GM12864 (cell line): ENCODE measurements at regions not wholly inside any gene's neighbourhood (a gene's known extent, or its start where the extent isn't known, plus 50 kb on each side); places are given as distances from the start of the nearest gene placed in this dataset.

Experiments
- DNase-seq: peaks from one replicate; pipeline ENCODE4 v3.0.0-alpha.2; 2011; ENCODE audit warnings: low read depth
- H3K4me3 ChIP-seq: 2 replicates; pipeline ENCODE4 v1.5.1; 2011; ENCODE audit warnings: mild to moderate bottlenecking, low read depth, low read length, control low read depth
- CTCF ChIP-seq: IDR thresholded peaks from 2 replicates; pipeline ENCODE4 v1.5.1; 2011; ENCODE audit warnings: low read depth, mild to moderate bottlenecking, moderate library complexity, low read length, control low read depth, inconsistent platforms; ENCODE audit errors: missing control alignments

GRCh38 chrX:38937400-38937799, 136.1 kb downstream of the MID1IP1 start:
- TF ChIP-seq CTCF = no peak
- no peak for DNase-seq
- H3K4me3 ChIP-seq = no peak overlapping the region

GRCh38 chrX:38937926-38938325, 136.7 kb downstream of the MID1IP1 start:
- no peak for DNase-seq
- TF ChIP-seq CTCF = no peak
- H3K4me3 ChIP-seq = no peak overlapping the region

DNA sequence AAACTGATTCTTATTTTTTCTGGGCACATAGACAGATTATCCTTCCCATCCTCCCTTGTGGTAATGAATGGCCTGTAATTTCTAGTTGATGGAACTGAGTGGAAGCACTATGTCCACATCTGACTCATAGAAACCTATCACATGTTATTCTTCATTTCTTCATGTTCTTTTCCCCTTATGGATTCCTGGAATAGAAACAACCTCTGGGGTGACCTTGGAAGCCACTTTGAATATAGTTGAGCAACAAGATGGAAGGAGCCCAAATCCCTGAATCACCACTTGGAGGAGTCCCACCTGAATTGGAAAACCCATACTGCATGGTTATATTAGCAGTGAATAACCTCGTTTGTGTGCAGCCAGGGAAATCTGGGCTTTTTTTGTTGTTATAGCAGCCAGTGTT, 137.8 kb downstream of the MID1IP1 start:
- DNase-seq = no peak
- H3K4me3 ChIP-seq = no peak overlapping the region
- TF ChIP-seq CTCF = no peak

DNA sequence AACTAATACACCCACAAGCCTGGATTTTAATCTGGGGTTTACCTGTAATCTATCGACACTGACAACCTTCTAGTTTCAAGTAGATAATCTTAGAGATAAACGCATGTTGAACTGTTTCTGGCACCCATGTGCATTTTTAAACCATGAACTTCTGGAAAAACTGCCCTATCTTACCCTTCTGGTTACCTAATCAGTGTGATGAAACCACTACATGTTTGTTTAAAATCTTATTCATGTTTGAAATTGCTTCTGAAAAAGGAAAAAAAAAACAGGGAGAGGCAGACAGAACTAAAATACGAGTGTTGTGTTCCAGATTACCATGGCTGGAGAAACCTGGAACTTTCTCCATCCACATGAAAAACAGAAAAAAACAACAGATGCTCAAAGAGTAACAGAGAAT, 139.3 kb downstream of the MID1IP1 start:
- DNase-seq = no peak
- TF ChIP-seq CTCF = no peak
- H3K4me3 ChIP-seq = no peak overlapping the region

GRCh38 chrX:38941675-38942074, 140.4 kb downstream of the MID1IP1 start:
- no peak for TF ChIP-seq CTCF
- no peak for DNase-seq
- H3K4me3 ChIP-seq = no peak overlapping the region

DNA sequence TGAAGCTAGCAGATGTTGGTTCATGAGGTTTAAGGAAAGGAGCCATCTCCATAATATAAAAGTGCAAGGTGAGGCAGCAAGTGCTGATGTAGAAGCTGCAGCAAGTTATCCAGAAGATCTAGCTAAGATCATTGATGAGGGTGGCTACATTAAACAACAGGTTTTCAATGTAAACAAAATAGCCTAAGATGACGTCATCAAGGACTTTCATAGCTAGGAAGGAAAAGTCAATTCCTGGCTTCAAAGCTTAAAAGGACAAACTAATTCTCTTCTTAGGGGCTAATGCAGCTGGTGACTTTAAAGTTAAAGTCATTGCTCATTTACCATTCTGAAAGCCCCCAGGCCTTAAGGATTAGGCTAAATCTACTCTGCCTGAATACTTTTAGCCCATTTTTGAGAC, 141.9 kb downstream of the MID1IP1 start:
- TF ChIP-seq CTCF = no peak
- H3K4me3 ChIP-seq = no peak overlapping the region
- no peak for DNase-seq

- TF ChIP-seq CTCF = no peak
- no peak overlapping the region for H3K4me3 ChIP-seq
- DNase-seq = no peak
These were observed 146.8 kb downstream of the MID1IP1 start for GRCh38 chrX:38948046-38948445.
